KMS-11 (cell line): ENCODE measurements at regions not wholly inside any gene's neighbourhood (a gene's known extent, or its start where the extent isn't known, plus 50 kb on each side); places are given as distances from the start of the nearest gene placed in this dataset.

Source experiments
- H2AFZ ChIP-seq: fragments of 200-600 bp; sonication (generic); 2 replicates; pipeline ENCODE4 v1.6.1; 2016; ENCODE audit warnings: antibody characterized with exemption, mixed run types, low read depth
- H3K27ac ChIP-seq: fragments of 200-600 bp; sonication (generic); 2 replicates; pipeline ENCODE4 v1.6.1; 2016; ENCODE audit warnings: mild to moderate bottlenecking, mixed run types
- H3K27me3 ChIP-seq: fragments of 200-600 bp; sonication (generic); 2 replicates; pipeline ENCODE4 v1.6.1; 2017; ENCODE audit warnings: mild to moderate bottlenecking, low read depth, mixed run types, moderate library complexity; ENCODE audit not compliant: insufficient read depth
- H3K36me3 ChIP-seq: fragments of 200-600 bp; sonication (generic); 2 replicates; pipeline ENCODE4 v1.6.1; 2017; ENCODE audit warnings: mild to moderate bottlenecking, mixed run types; ENCODE audit not compliant: insufficient read depth
- H3K4me1 ChIP-seq: fragments of 200-600 bp; sonication (generic); 2 replicates; pipeline ENCODE4 v1.6.1; 2016; ENCODE audit warnings: mild to moderate bottlenecking, low read depth, mixed run types; ENCODE audit not compliant: poor library complexity, severe bottlenecking
- H3K4me2 ChIP-seq: fragments of 200-600 bp; sonication (generic); 2 replicates; pipeline ENCODE4 v1.7.0; 2016; ENCODE audit warnings: mild to moderate bottlenecking, mixed run types
- H3K4me3 ChIP-seq: fragments of 200-600 bp; sonication (generic); IDR thresholded peaks from 2 replicates; pipeline ENCODE4 v1.6.1; 2017; ENCODE audit warnings: low read depth, low read length, mixed read lengths; ENCODE audit not compliant: insufficient read depth
- H3K79me2 ChIP-seq: fragments of 200-600 bp; sonication (generic); 2 replicates; pipeline ENCODE4 v1.6.1; 2016; ENCODE audit warnings: low read depth, mixed run types; ENCODE audit not compliant: insufficient read depth
- H3K9ac ChIP-seq: fragments of 200-600 bp; sonication (generic); 2 replicates; pipeline ENCODE4 v1.6.1; 2016; ENCODE audit warnings: mild to moderate bottlenecking, mixed run types
- H4K20me1 ChIP-seq: fragments of 200-600 bp; sonication (generic); 2 replicates; pipeline ENCODE4 v1.6.1; 2016; ENCODE audit warnings: mild to moderate bottlenecking, mixed run types; ENCODE audit not compliant: insufficient read depth
- TF ChIP-seq, protein P1 (sequence below): fragments of 200-600 bp; sonication (generic); conservative IDR thresholded peaks from 2 replicates; pipeline ENCODE4 v1.6.1; 2017; ENCODE audit warnings: low read depth, mild to moderate bottlenecking, antibody characterized with exemption, low read length, moderate library complexity, mixed read lengths

DNA sequence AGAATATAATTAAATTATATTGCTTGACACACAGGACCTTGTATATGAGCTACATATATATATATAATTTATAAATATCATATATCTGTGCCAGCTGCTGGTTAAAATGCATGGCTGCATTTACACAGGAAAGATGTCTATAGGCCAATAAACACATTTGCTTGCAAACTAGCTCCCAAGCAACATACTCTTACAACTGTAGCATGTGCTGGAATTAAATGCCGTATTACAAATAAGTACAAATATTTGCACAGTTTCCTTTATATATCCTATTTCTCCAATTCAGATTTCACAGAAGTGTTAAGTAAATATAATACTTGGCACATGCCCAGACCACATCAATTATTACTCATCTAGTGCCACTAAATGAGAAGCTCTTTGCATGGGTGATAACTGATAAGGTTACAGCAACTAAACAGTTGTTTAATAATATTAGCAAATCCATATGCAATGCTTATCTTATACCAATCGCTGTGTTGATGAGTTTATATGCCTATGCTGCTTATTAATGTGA, 66.7 kb upstream of the E2F7 start:
- Histone ChIP-seq H4K20me1 (no peaks in the 10 kb centered on the region), H3K4me2 (no peak overlapping the region), H3K4me1 (no peaks in the 10 kb centered on the region), H3K27ac (no peak overlapping the region), H3K9ac (no peak overlapping the region), H3K79me2 (no peaks in the 10 kb centered on the region), H3K4me3 (no peak overlapping the region), H3K36me3 (no peaks in the 10 kb centered on the region), H3K27me3 (no peaks in the 10 kb centered on the region), H2AFZ (no peak overlapping the region)
- TF ChIP-seq, protein P1, sequence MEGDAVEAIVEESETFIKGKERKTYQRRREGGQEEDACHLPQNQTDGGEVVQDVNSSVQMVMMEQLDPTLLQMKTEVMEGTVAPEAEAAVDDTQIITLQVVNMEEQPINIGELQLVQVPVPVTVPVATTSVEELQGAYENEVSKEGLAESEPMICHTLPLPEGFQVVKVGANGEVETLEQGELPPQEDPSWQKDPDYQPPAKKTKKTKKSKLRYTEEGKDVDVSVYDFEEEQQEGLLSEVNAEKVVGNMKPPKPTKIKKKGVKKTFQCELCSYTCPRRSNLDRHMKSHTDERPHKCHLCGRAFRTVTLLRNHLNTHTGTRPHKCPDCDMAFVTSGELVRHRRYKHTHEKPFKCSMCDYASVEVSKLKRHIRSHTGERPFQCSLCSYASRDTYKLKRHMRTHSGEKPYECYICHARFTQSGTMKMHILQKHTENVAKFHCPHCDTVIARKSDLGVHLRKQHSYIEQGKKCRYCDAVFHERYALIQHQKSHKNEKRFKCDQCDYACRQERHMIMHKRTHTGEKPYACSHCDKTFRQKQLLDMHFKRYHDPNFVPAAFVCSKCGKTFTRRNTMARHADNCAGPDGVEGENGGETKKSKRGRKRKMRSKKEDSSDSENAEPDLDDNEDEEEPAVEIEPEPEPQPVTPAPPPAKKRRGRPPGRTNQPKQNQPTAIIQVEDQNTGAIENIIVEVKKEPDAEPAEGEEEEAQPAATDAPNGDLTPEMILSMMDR, result no peak

DNA sequence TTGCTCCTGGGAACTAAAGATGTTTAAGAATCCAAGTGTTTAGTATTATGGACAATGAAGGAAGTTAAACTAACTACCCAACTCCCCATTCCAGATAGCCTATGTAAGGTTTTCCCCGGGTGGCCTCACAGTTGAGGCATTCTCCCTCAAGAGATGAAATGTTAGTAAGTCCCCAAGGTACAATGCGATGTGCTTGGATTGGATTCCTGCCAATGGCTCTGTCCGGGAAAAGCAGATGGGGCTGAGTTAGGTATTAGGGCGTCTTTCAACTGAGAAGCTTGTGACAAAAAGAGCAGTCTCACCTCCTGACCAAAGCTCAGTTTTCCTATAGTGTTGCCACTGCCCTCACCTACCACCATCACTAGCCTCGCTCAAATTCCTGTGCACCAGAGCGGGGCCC, 64.8 kb upstream of the E2F7 start:
- Histone ChIP-seq H3K27ac (no peak overlapping the region), H2AFZ (no peak overlapping the region)
- TF ChIP-seq, protein P1, result no peak

DNA sequence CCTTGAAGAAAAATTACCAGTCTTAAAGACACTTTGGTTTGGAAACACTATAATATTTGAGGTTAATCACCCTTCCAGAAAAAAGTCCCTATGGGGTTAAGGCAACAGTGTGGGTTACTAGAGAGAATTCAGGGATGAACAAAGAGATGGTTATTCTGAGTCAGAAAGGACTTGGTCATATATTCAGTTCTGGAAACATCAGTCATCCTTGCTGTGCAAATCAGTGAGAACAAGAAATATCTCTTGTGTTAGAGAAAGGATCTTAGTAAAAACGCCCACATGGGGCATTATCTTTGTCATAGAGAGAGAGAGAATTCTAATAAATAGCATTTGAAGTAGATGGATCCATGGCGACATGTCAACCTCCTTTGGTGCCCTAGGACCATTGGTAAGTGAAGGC, 59.4 kb upstream of the E2F7 start:
- Histone ChIP-seq H2AFZ (no peak overlapping the region), H3K4me2 (no peak overlapping the region), H3K36me3 (no peaks in the 10 kb centered on the region), H3K27ac (no peak overlapping the region), H3K4me1 (no peaks in the 10 kb centered on the region), H3K79me2 (no peaks in the 10 kb centered on the region), H4K20me1 (no peaks in the 10 kb centered on the region), H3K9ac (no peak overlapping the region), H3K27me3 (no peaks in the 10 kb centered on the region), H3K4me3 (no peak overlapping the region)
- TF ChIP-seq, protein P1, result no peak

More for the DNA sequence above, 64.8 kb upstream of the E2F7 start:
- Histone ChIP-seq H3K36me3 (no peaks in the 10 kb centered on the region), H3K4me1 (no peaks in the 10 kb centered on the region), H3K27me3 (no peaks in the 10 kb centered on the region), H3K9ac (no peak overlapping the region), H3K4me3 (no peak overlapping the region), H3K4me2 (no peak overlapping the region), H3K79me2 (no peaks in the 10 kb centered on the region), H4K20me1 (no peaks in the 10 kb centered on the region)

DNA sequence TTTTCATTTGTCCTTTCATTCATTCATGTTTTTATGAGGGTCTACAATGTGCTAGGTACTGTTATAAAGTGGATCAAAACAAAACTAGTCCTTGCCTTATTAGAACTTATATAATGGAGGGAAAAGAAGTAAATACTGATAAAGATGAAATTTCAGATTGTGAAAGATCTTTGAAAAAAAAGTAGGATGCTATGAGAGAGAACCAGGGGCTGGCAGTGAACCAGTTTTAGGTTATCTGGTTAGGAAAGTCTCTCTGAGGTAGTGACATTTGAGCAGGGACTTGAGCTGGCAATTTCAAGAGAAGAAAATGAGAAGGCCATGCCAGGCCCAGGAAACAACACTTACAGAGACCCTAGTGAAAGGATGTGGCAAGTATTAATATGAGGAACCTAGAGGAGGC, 57.3 kb upstream of the E2F7 start:
- Histone ChIP-seq H3K4me2 (no peak overlapping the region), H3K27me3 (no peaks in the 10 kb centered on the region), H3K36me3 (no peaks in the 10 kb centered on the region), H3K27ac (no peak overlapping the region), H3K79me2 (no peaks in the 10 kb centered on the region), H3K4me3 (no peak overlapping the region), H3K4me1 (no peaks in the 10 kb centered on the region), H2AFZ (no peak overlapping the region), H4K20me1 (no peaks in the 10 kb centered on the region), H3K9ac (no peak overlapping the region)
- TF ChIP-seq, protein P1, result no peak
